Activated CD8-positive, alpha-beta memory T cell treated with anti-CD3 and anti-CD28 coated beads for 36 hours (primary cell): ENCODE measurements at regions not wholly inside any gene's neighbourhood (a gene's known extent, or its start where the extent isn't known, plus 50 kb on each side); places are given as distances from the start of the nearest gene placed in this dataset.

Experiments
- CTCF ChIA-PET: fragments of 350-600 bp; sonication (Branson Sonifier 250); formaldehyde crosslinking; loops from one replicate; lab custom pipeline; 2021; ENCODE audit warnings: antibody characterized with exemption; lab: Charles Lee
- POLR2A ChIA-PET: fragments of 350-600 bp; sonication (Branson Sonifier 250); formaldehyde crosslinking; loops from one replicate; lab custom pipeline; 2021; ENCODE audit warnings: antibody characterized with exemption; lab: Charles Lee

- CTCF ChIA-PET = no interaction called here
Measured at GRCh38 chr1:14080653-14081052, 380.7 kb downstream of the PRDM2 start.

GRCh38 chr1:14082331-14082730, 382.3 kb downstream of the PRDM2 start:
- POLR2A ChIA-PET = no interaction called here
- CTCF ChIA-PET = no interaction called here

More at GRCh38 chr1:14080653-14081052, 380.7 kb downstream of the PRDM2 start:
- POLR2A ChIA-PET = no interaction called here

- ChIA-PET POLR2A (no interaction called here), CTCF (no interaction called here)
Measured at GRCh38 chr1:14083277-14083676, 383.3 kb downstream of the PRDM2 start.

- ChIA-PET POLR2A (no interaction called here), CTCF (no interaction called here)
Measured at GRCh38 chr1:14083706-14084105, 383.7 kb downstream of the PRDM2 start.

- ChIA-PET CTCF (no interaction called here), POLR2A (no interaction called here)
Measured at GRCh38 chr1:14090062-14090461, 390.1 kb downstream of the PRDM2 start.

- ChIA-PET CTCF (no interaction called here), POLR2A (no interaction called here)
Measured at GRCh38 chr1:14090531-14090930, 390.5 kb downstream of the PRDM2 start.

- ChIA-PET POLR2A (no interaction called here), CTCF (no interaction called here)
Measured at GRCh38 chr1:14094611-14095400, 394.8 kb downstream of the PRDM2 start.

GRCh38 chr1:14098294-14098913, 398.4 kb downstream of the PRDM2 start:
- ChIA-PET POLR2A (no interaction called here), CTCF (no interaction called here)

- CTCF ChIA-PET = no interaction called here
- POLR2A ChIA-PET = no interaction called here
Measured at GRCh38 chr1:14100444-14100843, 400.5 kb downstream of the PRDM2 start.

- POLR2A ChIA-PET = no interaction called here
- CTCF ChIA-PET = no interaction called here
Measured at GRCh38 chr1:14100919-14101318, 400.9 kb downstream of the PRDM2 start.

GRCh38 chr1:14102180-14102579, 402.2 kb downstream of the PRDM2 start:
- CTCF ChIA-PET = no interaction called here
- POLR2A ChIA-PET = no interaction called here

- ChIA-PET CTCF (no interaction called here), POLR2A (no interaction called here)
Measured at GRCh38 chr1:14103878-14104430, 404.0 kb downstream of the PRDM2 start.

GRCh38 chr1:14106126-14106525, 406.1 kb downstream of the PRDM2 start:
- POLR2A ChIA-PET = no interaction called here
- CTCF ChIA-PET = no interaction called here

GRCh38 chr1:14106679-14107313, 406.8 kb downstream of the PRDM2 start:
- POLR2A ChIA-PET = no interaction called here
- CTCF ChIA-PET = no interaction called here

GRCh38 chr1:14108356-14109275, 408.6 kb downstream of the PRDM2 start:
- ChIA-PET POLR2A (no interaction called here), CTCF (no interaction called here)

- POLR2A ChIA-PET = no interaction called here
- CTCF ChIA-PET = no interaction called here
Measured at GRCh38 chr1:14109276-14109635, 409.3 kb downstream of the PRDM2 start.

GRCh38 chr1:14110040-14110439, 410.1 kb downstream of the PRDM2 start:
- POLR2A ChIA-PET = no interaction called here

GRCh38 chr1:14111121-14111520, 411.1 kb downstream of the PRDM2 start:
- ChIA-PET CTCF (no interaction called here), POLR2A (no interaction called here)

More at GRCh38 chr1:14110040-14110439, 410.1 kb downstream of the PRDM2 start:
- CTCF ChIA-PET = no interaction called here

GRCh38 chr1:14112613-14113012, 412.6 kb downstream of the PRDM2 start:
- ChIA-PET POLR2A (no interaction called here), CTCF (no interaction called here)

GRCh38 chr1:14113271-14113670, 413.3 kb downstream of the PRDM2 start:
- ChIA-PET POLR2A (no interaction called here), CTCF (no interaction called here)
